ENCODE measurements at regions not wholly inside any gene's neighbourhood (a gene's known extent, or its start where the extent isn't known, plus 50 kb on each side); places are given as distances from the start of the nearest gene placed in this dataset.
"Not testable (repeated sequence)": the region's sequence is repeated elsewhere in the genome, so short reads cannot be mapped to it uniquely, and the experiment has no call there.

GRCh38 chr7:34575006-34575405 is 83.0 kb upstream of the NPSR1 start:
- TF ChIP-seq CTCF (IDR thresholded peaks at IDR 0.05; ENCODE audit: unreplicated experiment), result no peak
- no peaks in the 10 kb centered on the region for H3K36me3 Mint-ChIP-seq (ENCODE audit: insufficient read depth, unreplicated experiment)
- DNase-seq (ENCODE audit: unreplicated experiment), result no peak
- no TSS peak for BruUV-seq (replicated peaks)
- H3K4me1 Mint-ChIP-seq (ENCODE audit: insufficient read depth, unreplicated experiment), result no peaks in the 10 kb centered on the region
- no peak overlapping the region for H3K27ac Mint-ChIP-seq (ENCODE audit: low read depth, unreplicated experiment)
- intact Hi-C loops (cut with micrococcal nuclease), result no loop called here
- POLR2A ChIA-PET, result no interaction called here
- peaks cover 14% of the 10 kb centered on the region for H3K9me3 Mint-ChIP-seq (ENCODE audit: unreplicated experiment)
- CTCF ChIA-PET, result interaction anchor here (0.7 kb wide), 1 partner anchor 456 kb away, joined by 4 read pairs; no protein-coding TSS in a partner anchor
- no peak overlapping the region for H3K4me3 Mint-ChIP-seq (ENCODE audit: unreplicated experiment)
- no peaks in the 10 kb centered on the region for H3K27me3 Mint-ChIP-seq (ENCODE audit: insufficient read depth, unreplicated experiment)

- BruUV-seq (replicated peaks); H3K4me3 Mint-ChIP-seq (ENCODE audit: unreplicated experiment); H3K4me1 Mint-ChIP-seq (ENCODE audit: insufficient read depth, unreplicated experiment); DNase-seq (ENCODE audit: unreplicated experiment); CTCF ChIA-PET; intact Hi-C loops (cut with micrococcal nuclease); H3K36me3 Mint-ChIP-seq (ENCODE audit: insufficient read depth, unreplicated experiment); H3K27me3 Mint-ChIP-seq (ENCODE audit: insufficient read depth, unreplicated experiment); POLR2A ChIA-PET; H3K27ac Mint-ChIP-seq (ENCODE audit: low read depth, unreplicated experiment): not testable (repeated sequence)
- peaks cover 14% of the 10 kb centered on the region for H3K9me3 Mint-ChIP-seq (ENCODE audit: unreplicated experiment)
Observed at GRCh38 chr7:34577934-34578333, 80.1 kb upstream of the NPSR1 start.

- H3K27me3 Mint-ChIP-seq (ENCODE audit: insufficient read depth, unreplicated experiment); CTCF ChIA-PET; H3K36me3 Mint-ChIP-seq (ENCODE audit: insufficient read depth, unreplicated experiment); H3K4me1 Mint-ChIP-seq (ENCODE audit: insufficient read depth, unreplicated experiment); H3K27ac Mint-ChIP-seq (ENCODE audit: low read depth, unreplicated experiment); H3K4me3 Mint-ChIP-seq (ENCODE audit: unreplicated experiment); POLR2A ChIA-PET; intact Hi-C loops (cut with micrococcal nuclease); BruUV-seq (replicated peaks): not testable (repeated sequence)
- peak; percentile 35 for DNase-seq (ENCODE audit: unreplicated experiment)
- H3K9me3 Mint-ChIP-seq (ENCODE audit: unreplicated experiment), result peaks cover 13% of the 10 kb centered on the region
Observed at GRCh38 chr7:34581698-34582097, 76.3 kb upstream of the NPSR1 start.

- H3K4me3 Mint-ChIP-seq (ENCODE audit: unreplicated experiment), result no peak overlapping the region
- no TSS peak for BruUV-seq (replicated peaks)
- H3K9me3 Mint-ChIP-seq (ENCODE audit: unreplicated experiment), result no peaks in the 10 kb centered on the region
- DNase-seq (ENCODE audit: unreplicated experiment), result no peak
- H3K4me1 Mint-ChIP-seq (ENCODE audit: insufficient read depth, unreplicated experiment), result no peaks in the 10 kb centered on the region
- no peaks in the 10 kb centered on the region for H3K36me3 Mint-ChIP-seq (ENCODE audit: insufficient read depth, unreplicated experiment)
- no peaks in the 10 kb centered on the region for H3K27me3 Mint-ChIP-seq (ENCODE audit: insufficient read depth, unreplicated experiment)
- intact Hi-C loops (cut with micrococcal nuclease), result no loop called here
- POLR2A ChIA-PET, result no interaction called here
- no peak overlapping the region for H3K27ac Mint-ChIP-seq (ENCODE audit: low read depth, unreplicated experiment)
- no peak for TF ChIP-seq CTCF (IDR thresholded peaks at IDR 0.05; ENCODE audit: unreplicated experiment)
- CTCF ChIA-PET, result interaction anchor here (1.7 kb wide), 1 partner anchor 12 kb away, joined by 10 read pairs; no protein-coding TSS in a partner anchor
Observed at GRCh38 chr7:34584526-34584925, 73.5 kb upstream of the NPSR1 start.

- peak; percentile 49 for DNase-seq (ENCODE audit: unreplicated experiment)
- ChIA-PET POLR2A (interaction anchor here (1.7 kb wide), 1 partner anchor 276 kb away, joined by 13 read pairs; no protein-coding TSS in a partner anchor), CTCF (interaction anchor here (0.6 to 10.1 kb wide), 24 partner anchors 8 to 516 kb away, joined by 3 to 97 read pairs (median 4); no protein-coding TSS in a partner anchor)
- no peaks in the 10 kb centered on the region for H3K27me3 Mint-ChIP-seq (ENCODE audit: insufficient read depth, unreplicated experiment)
- peak; percentile 63 for TF ChIP-seq CTCF (IDR thresholded peaks at IDR 0.05; ENCODE audit: unreplicated experiment)
- H3K4me1 Mint-ChIP-seq (ENCODE audit: insufficient read depth, unreplicated experiment), result no peaks in the 10 kb centered on the region
- no peak overlapping the region for H3K4me3 Mint-ChIP-seq (ENCODE audit: unreplicated experiment)
- intact Hi-C loops (cut with micrococcal nuclease), result loop anchor here (1.0 kb wide), 3 partner anchors 276 to 506 kb away; no protein-coding TSS in a partner anchor
- BruUV-seq (replicated peaks), result no TSS peak
- H3K27ac Mint-ChIP-seq (ENCODE audit: low read depth, unreplicated experiment), result no peak overlapping the region
- no peaks in the 10 kb centered on the region for H3K9me3 Mint-ChIP-seq (ENCODE audit: unreplicated experiment)
- no peaks in the 10 kb centered on the region for H3K36me3 Mint-ChIP-seq (ENCODE audit: insufficient read depth, unreplicated experiment)
Observed at GRCh38 chr7:34596887-34597286, 61.1 kb upstream of the NPSR1 start.

All from MCF 10A (cell line).